Right lobe of liver (tissue), 4 donors: ENCODE measurements at regions not wholly inside any gene's neighbourhood (a gene's known extent, or its start where the extent isn't known, plus 50 kb on each side); places are given as distances from the start of the nearest gene placed in this dataset.

Experiments used
- POLR2A ChIP-seq: fragments of 450-650 bp; IDR thresholded peaks from one replicate; pipeline ENCODE4 v1.6.1; 2017; ENCODE audit warnings: antibody characterized with exemption, mild to moderate bottlenecking
- TF ChIP-seq, protein P1 (sequence below), 4 donors: fragments of 200-600 bp in 3 of 4; fragments of 450-650 bp in 1 of 4; IDR thresholded peaks; one replicate each; pipeline versions ENCODE4 v1.5.1 to v1.8.0; 2016 to 2022; ENCODE audit warnings: antibody characterized with exemption in 4 of 4, mild to moderate bottlenecking in 2 of 4
- donor health status: DM: no; HTN: no; CAD: no.
- donor health status: DM: no; HTN: no; CAD: no.
- donor health status: DM: no; HTN: yes; CAD: no.

DNA sequence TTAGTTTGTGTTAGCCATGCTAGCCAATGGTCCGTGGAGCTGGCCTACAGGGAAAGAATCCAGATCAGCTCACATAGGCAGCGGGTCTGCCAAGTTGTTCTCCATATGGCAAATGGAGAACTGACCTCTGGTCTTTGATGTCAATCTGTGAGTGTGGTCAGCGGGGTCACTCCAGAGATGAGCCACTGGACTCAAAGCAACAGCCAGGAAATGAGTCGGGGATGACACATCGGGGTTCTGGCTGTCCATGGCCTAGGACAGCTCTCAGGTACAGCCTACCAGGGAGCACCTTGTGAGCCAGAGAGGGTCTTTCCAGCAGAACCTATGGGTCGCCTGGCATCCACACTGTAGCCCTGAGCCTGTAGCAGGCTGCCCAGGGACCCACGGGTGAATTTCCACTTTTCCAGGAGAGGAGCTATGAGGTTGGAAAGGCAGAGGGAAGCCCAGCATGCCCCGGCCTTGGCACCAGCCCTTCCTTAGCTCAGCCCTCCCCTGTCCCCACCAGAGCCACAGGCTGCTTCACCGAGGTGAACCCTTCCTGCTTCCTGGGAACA is 203.0 kb upstream of the TNRC6C start:
- TF ChIP-seq POLR2A: no peak
- TF ChIP-seq, protein P1, sequence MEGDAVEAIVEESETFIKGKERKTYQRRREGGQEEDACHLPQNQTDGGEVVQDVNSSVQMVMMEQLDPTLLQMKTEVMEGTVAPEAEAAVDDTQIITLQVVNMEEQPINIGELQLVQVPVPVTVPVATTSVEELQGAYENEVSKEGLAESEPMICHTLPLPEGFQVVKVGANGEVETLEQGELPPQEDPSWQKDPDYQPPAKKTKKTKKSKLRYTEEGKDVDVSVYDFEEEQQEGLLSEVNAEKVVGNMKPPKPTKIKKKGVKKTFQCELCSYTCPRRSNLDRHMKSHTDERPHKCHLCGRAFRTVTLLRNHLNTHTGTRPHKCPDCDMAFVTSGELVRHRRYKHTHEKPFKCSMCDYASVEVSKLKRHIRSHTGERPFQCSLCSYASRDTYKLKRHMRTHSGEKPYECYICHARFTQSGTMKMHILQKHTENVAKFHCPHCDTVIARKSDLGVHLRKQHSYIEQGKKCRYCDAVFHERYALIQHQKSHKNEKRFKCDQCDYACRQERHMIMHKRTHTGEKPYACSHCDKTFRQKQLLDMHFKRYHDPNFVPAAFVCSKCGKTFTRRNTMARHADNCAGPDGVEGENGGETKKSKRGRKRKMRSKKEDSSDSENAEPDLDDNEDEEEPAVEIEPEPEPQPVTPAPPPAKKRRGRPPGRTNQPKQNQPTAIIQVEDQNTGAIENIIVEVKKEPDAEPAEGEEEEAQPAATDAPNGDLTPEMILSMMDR (IDR thresholded peaks at IDR 0.05): no peak
